Neuronal stem cell (in vitro differentiated cells): ENCODE measurements at regions not wholly inside any gene's neighbourhood (a gene's known extent, or its start where the extent isn't known, plus 50 kb on each side); places are given as distances from the start of the nearest gene placed in this dataset.
A peak's percentile ranks its signal among the peaks of the same experiment; 100 is the strongest.

Experiments used
- DNase-seq: peaks from one replicate; pipeline ENCODE4 v3.0.0-alpha.2; 2013; ENCODE audit warnings: low spot score
- H2AFZ ChIP-seq: one replicate; pipeline ENCODE4 v1.6.1; 2013; ENCODE audit warnings: mild to moderate bottlenecking, low read length, inconsistent platforms
- H2AK5ac ChIP-seq: 2 replicates; pipeline ENCODE4 v1.6.1; 2013; ENCODE audit warnings: low read depth, mild to moderate bottlenecking, inconsistent platforms, low read length, moderate library complexity, mixed read lengths
- H2BK120ac ChIP-seq: 2 replicates; pipeline ENCODE4 v1.6.1; 2013; ENCODE audit warnings: low read depth, mild to moderate bottlenecking, inconsistent platforms, low read length, moderate library complexity, mixed read lengths
- H2BK12ac ChIP-seq: one replicate; pipeline ENCODE4 v1.6.1; 2013; ENCODE audit warnings: low read length, inconsistent platforms
- H2BK15ac ChIP-seq: 2 replicates; pipeline ENCODE4 v1.6.1; 2013; ENCODE audit warnings: mild to moderate bottlenecking, low read length, inconsistent platforms, mixed read lengths
- H2BK5ac ChIP-seq: one replicate; pipeline ENCODE4 v1.6.1; 2013; ENCODE audit warnings: inconsistent platforms, mild to moderate bottlenecking, low read length, moderate library complexity
- H3K14ac ChIP-seq: one replicate; pipeline ENCODE4 v1.6.1; 2013; ENCODE audit warnings: low read length, inconsistent platforms
- H3K18ac ChIP-seq: 2 replicates; pipeline ENCODE4 v1.6.1; 2013; ENCODE audit warnings: low read length, inconsistent platforms
- H3K23ac ChIP-seq: 2 replicates; pipeline ENCODE4 v1.6.1; 2013; ENCODE audit warnings: low read depth, mild to moderate bottlenecking, mixed read lengths, low read length, inconsistent platforms; ENCODE audit not compliant: poor library complexity
- H3K27ac ChIP-seq: replicated peaks from 3 replicates; pipeline ENCODE4 v1.5.1; 2013; ENCODE audit warnings: low read length, inconsistent platforms
- H3K27me3 ChIP-seq, 3 experiments: 2 replicates each; pipeline ENCODE4 v1.6.1; 2013; ENCODE audit warnings: low read length in 3 of 3, mild to moderate bottlenecking in 2 of 3, inconsistent platforms in 1 of 3, low read depth in 1 of 3, mixed read lengths in 1 of 3, moderate library complexity in 1 of 3; ENCODE audit not compliant: control insufficient read depth in 3 of 3, insufficient read depth in 3 of 3
- H3K36me3 ChIP-seq, 2 donors: replicated peaks in 1 of 2; 2 replicates each; pipeline ENCODE4 v1.6.1; 2013; ENCODE audit warnings: low read length in 2 of 2; ENCODE audit not compliant: control insufficient read depth in 2 of 2, insufficient read depth in 2 of 2
- H3K4ac ChIP-seq: 2 replicates; pipeline ENCODE4 v1.6.1; 2013; ENCODE audit warnings: inconsistent platforms, mild to moderate bottlenecking, low read length, moderate library complexity
- H3K4me1 ChIP-seq, 2 donors: 1 replicate in 1 of 2; 2 replicates in 1 of 2; pipeline ENCODE4 v1.6.1; 2013; ENCODE audit warnings: low read length in 2 of 2, low read depth in 1 of 2; ENCODE audit not compliant: control insufficient read depth in 2 of 2, insufficient read depth in 1 of 2
- H3K4me2 ChIP-seq: one replicate; pipeline ENCODE4 v1.6.1; 2013; ENCODE audit warnings: mild to moderate bottlenecking, low read length, inconsistent platforms; ENCODE audit not compliant: insufficient read depth, poor library complexity, severe bottlenecking
- H3K4me3 ChIP-seq, 2 donors: 2 replicates each; pipeline ENCODE4 v1.5.1; 2013; ENCODE audit warnings: low read length in 2 of 2, mild to moderate bottlenecking in 2 of 2, inconsistent platforms in 1 of 2, moderate library complexity in 1 of 2
- H3K79me1 ChIP-seq: one replicate; pipeline ENCODE4 v1.6.1; 2013; ENCODE audit warnings: low read depth, mild to moderate bottlenecking, inconsistent platforms, low read length, moderate library complexity
- H3K9ac ChIP-seq: one replicate; pipeline ENCODE4 v1.6.1; 2013; ENCODE audit warnings: mild to moderate bottlenecking, low read depth, low read length, inconsistent platforms; ENCODE audit not compliant: poor library complexity
- H3K9me3 ChIP-seq, 2 donors: replicated peaks in 1 of 2; 2 replicates each; pipeline versions ENCODE3 to v1.6.1; 2013; ENCODE audit warnings: low read length in 2 of 2, mild to moderate bottlenecking in 2 of 2, inconsistent platforms in 1 of 2, low read depth in 1 of 2, mixed read lengths in 1 of 2, moderate library complexity in 1 of 2; ENCODE audit not compliant: control insufficient read depth in 2 of 2, insufficient read depth in 1 of 2
- H4K8ac ChIP-seq: one replicate; pipeline ENCODE4 v1.6.1; 2013; ENCODE audit warnings: low read depth, mild to moderate bottlenecking, inconsistent platforms, low read length, moderate library complexity
- H4K91ac ChIP-seq: one replicate; pipeline ENCODE4 v1.6.1; 2013; ENCODE audit warnings: low read length, low read depth, mild to moderate bottlenecking, inconsistent platforms; ENCODE audit not compliant: poor library complexity
- WGBS, 2 donors: extraction: QIAGEN DNeasy Blood & Tissue Kit; methylation state at CpG; one replicate each; pipeline ENCODE4 v1.1.7; 2013; ENCODE audit warnings: missing lambda C conversion rate in 2 of 2, mixed read lengths in 1 of 2; ENCODE audit not compliant: insufficient read length in 2 of 2, insufficient replicate concordance in 1 of 2; ENCODE audit errors: extremely low coverage in 2 of 2; 5-methylcytosine and 5-hydroxymethylcytosine counted together

- no peaks in the 10 kb centered on the region for H3K79me1 ChIP-seq
- no peak overlapping the region for H3K27ac ChIP-seq
- H2BK120ac ChIP-seq, result no peak overlapping the region
- no peak overlapping the region for H3K9ac ChIP-seq
- H2AK5ac ChIP-seq, result no peak overlapping the region
- H3K4me3 ChIP-seq, result no peak overlapping the region
- no peak overlapping the region for H2BK5ac ChIP-seq
- no peak overlapping the region for H4K91ac ChIP-seq
- no peak for DNase-seq
- no peak overlapping the region for H3K4ac ChIP-seq
- H3K14ac ChIP-seq, result peak overlapping the region; percentile 4
- no peaks in the 10 kb centered on the region for H3K36me3 ChIP-seq
- no peak overlapping the region for H2BK12ac ChIP-seq
- peaks cover 0 to 46% (median 21%) of the 10 kb centered on the region in 3 experiments for H3K27me3 ChIP-seq
- no peaks in the 10 kb centered on the region for H3K9me3 ChIP-seq
- no CpG with 5 or more reads among the region's 15 CpGs for WGBS, 2 donors
- H2AFZ ChIP-seq, result no peak overlapping the region
- H4K8ac ChIP-seq, result no peak overlapping the region
- no peak overlapping the region for H3K18ac ChIP-seq
- H3K4me1 ChIP-seq, result peaks cover 16% of the 10 kb centered on the region in 2 donors
- H2BK15ac ChIP-seq, result no peak overlapping the region
- H3K4me2 ChIP-seq, result no peak overlapping the region
- H3K23ac ChIP-seq, result no peak overlapping the region
These were observed 67.9 kb upstream of the ESRRB start for GRCh38 chr14:76307786-76308780.

GRCh38 chr14:76309572-76310162, 66.3 kb upstream of the ESRRB start:
- no peak overlapping the region for H2BK120ac ChIP-seq
- H4K91ac ChIP-seq, result no peak overlapping the region
- H3K79me1 ChIP-seq, result no peaks in the 10 kb centered on the region
- H3K18ac ChIP-seq, result peak overlapping the region; percentile 63
- peaks cover 18 to 26% of the 10 kb centered on the region in 2 donors for H3K4me1 ChIP-seq
- no peak overlapping the region for H2BK15ac ChIP-seq
- no peak overlapping the region for H4K8ac ChIP-seq
- WGBS, 2 donors, result no CpG with 5 or more reads among the region's 8 CpGs
- peak overlapping the region; percentile 60 for H2AFZ ChIP-seq
- H3K9ac ChIP-seq, result no peak overlapping the region
- no peak for DNase-seq
- H3K4me2 ChIP-seq, result peak overlapping the region; percentile 43
- H3K4me3 ChIP-seq, result no peak overlapping the region
- no peak overlapping the region for H3K27ac ChIP-seq
- no peak overlapping the region for H2BK5ac ChIP-seq
- H3K9me3 ChIP-seq, result no peaks in the 10 kb centered on the region
- H2AK5ac ChIP-seq, result no peak overlapping the region
- H3K14ac ChIP-seq, result no peak overlapping the region
- H3K23ac ChIP-seq, result no peak overlapping the region
- H3K27me3 ChIP-seq, result peaks cover 0 to 58% (median 34%) of the 10 kb centered on the region in 3 experiments
- H2BK12ac ChIP-seq, result no peak overlapping the region
- H3K36me3 ChIP-seq, result no peaks in the 10 kb centered on the region
- H3K4ac ChIP-seq, result no peak overlapping the region

- H3K27me3 ChIP-seq, result peaks cover 0 to 66% (median 38%) of the 10 kb centered on the region in 3 experiments
- no peak overlapping the region for H3K4me3 ChIP-seq
These were observed 64.7 kb upstream of the ESRRB start for GRCh38 chr14:76311079-76311758.

More at GRCh38 chr14:76311079-76311758, 64.7 kb upstream of the ESRRB start:
- peak overlapping the region; percentile 33 for H3K4me2 ChIP-seq
- H3K79me1 ChIP-seq, result no peaks in the 10 kb centered on the region
- H3K4me1 ChIP-seq, result peaks cover 18 to 26% of the 10 kb centered on the region in 2 donors
- peak overlapping the region; percentile 60 for H2AFZ ChIP-seq
- H2BK15ac ChIP-seq, result no peak overlapping the region
- H3K27ac ChIP-seq, result no peak overlapping the region
- no peak overlapping the region for H4K8ac ChIP-seq
- no peak overlapping the region for H2BK12ac ChIP-seq
- no peak for DNase-seq
- no peak overlapping the region for H3K18ac ChIP-seq
- H3K4ac ChIP-seq, result no peak overlapping the region
- no peak overlapping the region for H4K91ac ChIP-seq
- no CpG with 5 or more reads among the region's 13 CpGs for WGBS, 2 donors
- H3K36me3 ChIP-seq, result no peaks in the 10 kb centered on the region
- no peak overlapping the region for H2BK5ac ChIP-seq
- no peak overlapping the region for H3K9ac ChIP-seq
- H3K9me3 ChIP-seq, result no peaks in the 10 kb centered on the region
- H3K14ac ChIP-seq, result no peak overlapping the region
- no peak overlapping the region for H2AK5ac ChIP-seq
- H3K23ac ChIP-seq, result no peak overlapping the region
- H2BK120ac ChIP-seq, result no peak overlapping the region
